Thoracic aorta (tissue), 2 donors: ENCODE measurements at regions not wholly inside any gene's neighbourhood (a gene's known extent, or its start where the extent isn't known, plus 50 kb on each side); places are given as distances from the start of the nearest gene placed in this dataset.
"Not testable (repeated sequence)": the region's sequence is repeated elsewhere in the genome, so short reads cannot be mapped to it uniquely, and the experiment has no call there.

ENCODE experiments used
- ATAC-seq: fragments of 150-250 bp; one replicate; pipeline ENCODE4 v1.8.0; 2017; ENCODE audit warnings: low read depth; ENCODE audit not compliant: insufficient number of reproducible peaks, low FRiP score
- DNase-seq: peaks from one replicate; pipeline ENCODE4 v3.0.0-alpha.2; 2020; ENCODE audit warnings: low spot score
- H3K27ac ChIP-seq, 2 donors: fragments of 200-600 bp; sonication (generic); 1 replicate in 1 of 2; 2 replicates in 1 of 2; pipeline ENCODE4 v1.5.1; 2016; ENCODE audit warnings: mild to moderate bottlenecking in 2 of 2, moderate library complexity in 2 of 2
- H3K27me3 ChIP-seq: fragments of 200-600 bp; sonication (generic); replicated peaks from 2 replicates; pipeline ENCODE4 v1.6.0; 2016; ENCODE audit warnings: mild to moderate bottlenecking; ENCODE audit not compliant: insufficient read depth
- H3K36me3 ChIP-seq: fragments of 200-600 bp; sonication (generic); one replicate; pipeline ENCODE4 v1.5.1; 2016
- H3K4me1 ChIP-seq, 2 donors: fragments of 200-600 bp; sonication (generic); 1 replicate in 1 of 2; 2 replicates in 1 of 2; pipeline versions ENCODE4 v1.5.1 to v1.6.0; 2016; ENCODE audit warnings: low read depth in 2 of 2, mild to moderate bottlenecking in 1 of 2; ENCODE audit not compliant: control insufficient read depth in 1 of 2
- H3K4me3 ChIP-seq: fragments of 200-600 bp; sonication (generic); 2 replicates; pipeline ENCODE4 v1.5.1; 2016; ENCODE audit warnings: mild to moderate bottlenecking
- H3K9me3 ChIP-seq: fragments of 200-600 bp; sonication (generic); 2 replicates; pipeline ENCODE4 v1.5.1; 2016
- TF ChIP-seq, protein P1 (sequence below): fragments of 200-600 bp; sonication (generic); IDR thresholded peaks from one replicate; pipeline ENCODE4 v1.5.1; 2019; ENCODE audit warnings: antibody characterized with exemption

DNA sequence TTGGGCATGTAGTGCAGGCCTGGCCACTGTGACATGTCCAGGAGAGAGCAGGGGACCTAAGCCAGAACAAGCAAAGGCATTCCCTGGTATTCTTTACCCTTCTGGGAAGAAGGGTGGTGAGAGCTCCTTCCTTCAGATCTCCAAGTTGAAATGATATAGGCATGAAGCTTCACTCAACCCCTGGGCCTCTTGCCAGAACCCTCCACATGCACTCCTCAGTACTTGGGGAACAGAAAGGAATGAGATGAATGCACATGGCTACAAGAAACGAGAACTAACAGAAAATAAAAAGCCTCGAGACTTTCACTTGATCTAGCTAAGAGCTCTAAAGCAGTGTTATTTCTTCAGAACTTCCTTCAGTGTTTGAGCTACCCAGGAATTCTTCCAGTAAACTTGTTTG is 262.2 kb downstream of the ETV1 start:
- Histone ChIP-seq H3K4me3 (no peak overlapping the region), H3K27ac (no peak overlapping the region), H3K27me3 (no peaks in the 10 kb centered on the region), H3K4me1 (no peaks in the 10 kb centered on the region), H3K9me3 (no peaks in the 10 kb centered on the region), H3K36me3 (no peaks in the 10 kb centered on the region)
- DNase-seq (no peak), ATAC-seq (no peak)
- TF ChIP-seq, protein P1, sequence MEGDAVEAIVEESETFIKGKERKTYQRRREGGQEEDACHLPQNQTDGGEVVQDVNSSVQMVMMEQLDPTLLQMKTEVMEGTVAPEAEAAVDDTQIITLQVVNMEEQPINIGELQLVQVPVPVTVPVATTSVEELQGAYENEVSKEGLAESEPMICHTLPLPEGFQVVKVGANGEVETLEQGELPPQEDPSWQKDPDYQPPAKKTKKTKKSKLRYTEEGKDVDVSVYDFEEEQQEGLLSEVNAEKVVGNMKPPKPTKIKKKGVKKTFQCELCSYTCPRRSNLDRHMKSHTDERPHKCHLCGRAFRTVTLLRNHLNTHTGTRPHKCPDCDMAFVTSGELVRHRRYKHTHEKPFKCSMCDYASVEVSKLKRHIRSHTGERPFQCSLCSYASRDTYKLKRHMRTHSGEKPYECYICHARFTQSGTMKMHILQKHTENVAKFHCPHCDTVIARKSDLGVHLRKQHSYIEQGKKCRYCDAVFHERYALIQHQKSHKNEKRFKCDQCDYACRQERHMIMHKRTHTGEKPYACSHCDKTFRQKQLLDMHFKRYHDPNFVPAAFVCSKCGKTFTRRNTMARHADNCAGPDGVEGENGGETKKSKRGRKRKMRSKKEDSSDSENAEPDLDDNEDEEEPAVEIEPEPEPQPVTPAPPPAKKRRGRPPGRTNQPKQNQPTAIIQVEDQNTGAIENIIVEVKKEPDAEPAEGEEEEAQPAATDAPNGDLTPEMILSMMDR, result no peak

DNA sequence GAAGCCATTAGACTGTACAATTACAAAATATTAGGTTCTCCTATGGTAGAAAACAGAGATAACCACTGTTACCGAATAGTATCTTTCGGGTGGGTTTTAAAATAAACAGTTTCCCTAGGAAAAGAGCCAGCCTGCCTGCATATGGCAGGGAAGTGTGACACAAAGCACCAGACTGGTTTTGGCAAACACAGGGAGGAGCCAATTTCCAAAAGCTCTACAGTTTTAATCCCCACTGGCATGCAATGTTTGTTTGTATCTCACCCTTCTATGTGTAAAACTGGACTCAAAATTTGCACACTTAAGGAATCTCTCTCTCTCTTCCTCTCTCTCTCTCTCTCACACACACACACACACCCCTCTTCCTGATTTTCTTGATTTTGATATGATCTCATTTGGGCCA is 261.7 kb downstream of the ETV1 start:
- no peak overlapping the region for H3K27ac ChIP-seq
- no peaks in the 10 kb centered on the region for H3K4me1 ChIP-seq
- H3K27me3 ChIP-seq, result no peaks in the 10 kb centered on the region
- no peaks in the 10 kb centered on the region for H3K9me3 ChIP-seq
- H3K4me3 ChIP-seq, result no peak overlapping the region
- DNase-seq (no peak), ATAC-seq (no peak)
- TF ChIP-seq, protein P1, result no peak
- H3K36me3 ChIP-seq, result no peaks in the 10 kb centered on the region

DNA sequence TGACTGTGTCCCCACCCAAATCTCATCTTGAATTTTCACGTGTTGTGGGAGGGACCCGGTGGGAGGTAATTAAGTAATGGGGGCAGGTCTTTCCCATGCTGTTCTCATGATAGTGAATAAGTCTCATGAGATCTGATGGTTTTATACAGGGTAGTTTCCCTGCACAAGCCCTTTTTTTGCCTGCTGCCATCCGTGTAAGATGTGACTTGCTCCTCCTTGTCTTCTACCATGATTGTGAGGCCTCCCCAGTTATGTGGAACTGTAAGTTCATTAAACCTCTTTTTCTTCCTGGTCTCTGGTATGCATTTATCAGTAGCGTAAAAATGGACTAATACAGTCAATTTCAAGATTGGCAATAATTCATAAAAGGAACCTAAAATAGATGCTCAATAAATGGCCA is 261.0 kb downstream of the ETV1 start:
- H3K9me3 ChIP-seq, H3K4me3 ChIP-seq, H3K27me3 ChIP-seq, ATAC-seq, H3K36me3 ChIP-seq, H3K4me1 ChIP-seq, DNase-seq, H3K27ac ChIP-seq: not testable (repeated sequence)

DNA sequence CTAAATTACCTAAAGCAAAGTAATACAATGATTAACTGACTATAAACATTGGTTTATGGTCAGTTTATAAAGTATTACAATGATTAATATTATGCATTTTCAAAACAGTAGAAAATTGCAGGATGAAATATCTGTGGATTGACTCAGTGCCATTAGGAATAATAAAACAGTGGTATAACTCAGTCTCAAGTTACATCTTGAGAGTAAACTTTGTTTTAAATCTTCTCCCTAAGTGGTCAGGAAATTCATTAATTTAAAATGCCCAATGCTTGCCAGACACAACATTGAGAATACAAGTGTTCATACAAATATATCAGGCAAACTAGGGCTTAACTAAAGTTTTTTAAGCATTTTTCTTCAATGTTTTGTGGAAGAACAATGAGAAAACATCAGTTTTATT is 257.8 kb downstream of the ETV1 start:
- TF ChIP-seq, protein P1, result no peak
- DNase-seq, result no peak

DNA sequence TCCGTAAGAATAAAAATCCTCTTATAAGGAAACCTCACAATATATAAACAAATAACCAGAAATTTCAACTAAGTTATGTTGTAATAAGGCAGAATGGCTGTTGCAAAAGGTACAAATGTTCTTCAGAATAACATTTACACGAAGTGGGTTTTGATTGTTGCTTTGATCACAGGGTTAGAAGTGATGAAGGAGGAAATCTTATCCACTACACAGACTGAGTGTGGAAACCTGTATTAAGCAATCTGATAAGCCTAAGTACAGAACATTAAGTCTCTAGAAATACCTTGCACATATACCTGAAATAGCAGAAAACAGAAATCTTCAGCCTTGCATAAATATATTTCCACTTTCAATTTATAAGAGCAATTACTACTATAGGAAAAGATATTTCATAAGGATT is 251.9 kb downstream of the ETV1 start:
- Histone ChIP-seq H3K4me1 (no peaks in the 10 kb centered on the region), H3K36me3 (no peaks in the 10 kb centered on the region), H3K9me3 (no peaks in the 10 kb centered on the region), H3K4me3 (no peak overlapping the region), H3K27me3 (no peaks in the 10 kb centered on the region), H3K27ac (no peak overlapping the region)
- ATAC-seq (no peak), DNase-seq (no peak)
- TF ChIP-seq, protein P1, result no peak

More for the DNA sequence above, 257.8 kb downstream of the ETV1 start:
- Histone ChIP-seq H3K4me1 (no peaks in the 10 kb centered on the region), H3K9me3 (no peaks in the 10 kb centered on the region), H3K4me3 (no peak overlapping the region), H3K27me3 (no peaks in the 10 kb centered on the region), H3K27ac (no peak overlapping the region), H3K36me3 (no peaks in the 10 kb centered on the region)
- ATAC-seq, result no peak

DNA sequence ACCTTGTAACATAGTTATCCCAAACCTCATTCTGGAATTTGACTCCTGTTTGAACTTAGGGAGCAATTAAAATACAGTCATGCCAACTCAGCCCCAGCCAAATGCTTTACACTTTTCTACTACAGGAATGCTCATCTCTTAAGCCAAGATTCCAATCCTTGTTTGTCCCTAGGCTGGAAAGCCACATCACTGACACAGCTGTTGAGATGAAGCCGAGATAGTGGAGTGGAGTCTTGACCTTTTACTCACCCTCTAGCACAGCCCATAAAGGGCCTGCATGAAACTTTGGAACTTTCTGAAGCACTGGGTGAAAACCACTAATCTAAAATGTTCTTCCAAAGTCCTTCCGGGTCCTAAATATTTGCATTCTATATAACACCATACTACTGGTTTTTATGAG is 247.3 kb downstream of the ETV1 start:
- no peaks in the 10 kb centered on the region for H3K36me3 ChIP-seq
- TF ChIP-seq, protein P1, result no peak
- H3K27ac ChIP-seq, result no peak overlapping the region

More for the DNA sequence above, 247.3 kb downstream of the ETV1 start:
- no peak overlapping the region for H3K4me3 ChIP-seq
- ATAC-seq, result no peak
- H3K27me3 ChIP-seq, result no peaks in the 10 kb centered on the region
- no peaks in the 10 kb centered on the region for H3K4me1 ChIP-seq
- H3K9me3 ChIP-seq, result no peaks in the 10 kb centered on the region
- DNase-seq, result no peak
